Adipocyte (in vitro differentiated cells): ENCODE measurements at regions not wholly inside any gene's neighbourhood (a gene's known extent, or its start where the extent isn't known, plus 50 kb on each side); places are given as distances from the start of the nearest gene placed in this dataset.

ENCODE experiments used
- DNase-seq: peaks from one replicate; pipeline ENCODE4 v3.0.0-alpha.2; 2015; ENCODE audit warnings: low read depth
- H3K27me3 ChIP-seq: replicated peaks from 2 replicates; pipeline ENCODE4 v1.7.0; 2013; ENCODE audit warnings: mild to moderate bottlenecking, low read length, moderate library complexity; ENCODE audit not compliant: control insufficient read depth, insufficient read depth
- H3K36me3 ChIP-seq: 2 replicates; pipeline ENCODE4 v1.7.0; 2013; ENCODE audit warnings: low read length, mild to moderate bottlenecking, moderate library complexity; ENCODE audit not compliant: control insufficient read depth, insufficient read depth, severe bottlenecking
- H3K4me1 ChIP-seq: 2 replicates; pipeline ENCODE4 v1.7.0; 2013; ENCODE audit warnings: mild to moderate bottlenecking, low read length, moderate library complexity; ENCODE audit not compliant: control insufficient read depth, insufficient read depth
- H3K4me3 ChIP-seq: 2 replicates; pipeline ENCODE4 v1.7.0; 2013; ENCODE audit warnings: mild to moderate bottlenecking, low read length, moderate library complexity
- H3K9ac ChIP-seq: 2 replicates; pipeline ENCODE4 v1.7.0; 2013; ENCODE audit warnings: mild to moderate bottlenecking, low read length, moderate library complexity
- H3K9me3 ChIP-seq: 2 replicates; pipeline ENCODE4 v1.7.0; 2013; ENCODE audit warnings: mild to moderate bottlenecking, low read length, moderate library complexity; ENCODE audit not compliant: control insufficient read depth

- Histone ChIP-seq H3K36me3 (no peaks in the 10 kb centered on the region), H3K4me1 (no peaks in the 10 kb centered on the region), H3K9me3 (peaks cover 5% of the 10 kb centered on the region), H3K4me3 (no peak overlapping the region), H3K9ac (no peak overlapping the region), H3K27me3 (no peaks in the 10 kb centered on the region)
- no peak for DNase-seq
These were observed 915.1 kb downstream of the SLITRK5 start for GRCh38 chr13:88586263-88586662.

DNA sequence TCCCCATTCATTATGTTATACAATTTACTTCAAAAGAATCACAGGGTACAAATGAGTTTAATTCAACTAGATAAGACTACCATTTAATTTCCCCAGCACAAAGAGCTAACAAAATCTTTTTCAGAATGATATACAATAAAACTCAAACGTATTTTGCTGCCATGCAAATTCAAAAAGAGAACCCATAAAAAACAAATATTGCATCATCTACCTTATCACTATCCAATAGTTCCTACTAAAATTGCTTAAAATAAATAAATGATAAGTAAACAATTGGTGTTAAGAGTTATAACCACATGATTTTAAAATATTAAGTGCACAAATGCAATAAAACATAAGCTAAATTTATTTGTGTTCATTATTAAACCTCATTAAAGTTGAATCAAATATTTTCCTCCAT, 919.4 kb downstream of the SLITRK5 start:
- H3K9ac ChIP-seq = no peak overlapping the region
- H3K36me3 ChIP-seq = no peaks in the 10 kb centered on the region
- H3K4me1 ChIP-seq = no peaks in the 10 kb centered on the region
- no peak overlapping the region for H3K4me3 ChIP-seq
- no peak for DNase-seq
- peaks cover 26% of the 10 kb centered on the region for H3K9me3 ChIP-seq
- no peaks in the 10 kb centered on the region for H3K27me3 ChIP-seq

- no peak overlapping the region for H3K4me3 ChIP-seq
- no peak overlapping the region for H3K9ac ChIP-seq
- H3K36me3 ChIP-seq = no peaks in the 10 kb centered on the region
- H3K27me3 ChIP-seq = no peaks in the 10 kb centered on the region
- DNase-seq = no peak
- H3K9me3 ChIP-seq = peaks cover 26% of the 10 kb centered on the region
- H3K4me1 ChIP-seq = no peaks in the 10 kb centered on the region
These were observed 920.9 kb downstream of the SLITRK5 start for GRCh38 chr13:88592105-88592504.

DNA sequence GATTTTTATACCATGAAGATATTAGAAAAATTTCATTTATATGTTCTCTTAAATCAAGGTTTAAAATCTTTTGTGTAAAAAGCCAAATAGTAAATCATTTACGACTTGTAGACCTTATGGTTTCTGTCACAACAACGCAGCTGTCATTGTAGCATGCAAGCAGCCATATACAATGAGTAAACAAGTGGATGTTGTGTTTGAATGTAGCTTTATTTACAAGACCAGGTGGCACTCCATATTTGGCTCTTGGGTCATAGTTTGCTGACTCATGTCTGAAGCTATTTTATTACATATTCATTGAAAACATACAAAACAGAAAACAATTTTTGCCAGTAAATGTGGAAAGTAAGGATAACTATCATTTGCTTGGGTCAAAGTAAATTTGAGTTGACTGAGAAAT, 930.8 kb downstream of the SLITRK5 start:
- Histone ChIP-seq H3K9ac (no peak overlapping the region), H3K4me3 (no peak overlapping the region)

DNA sequence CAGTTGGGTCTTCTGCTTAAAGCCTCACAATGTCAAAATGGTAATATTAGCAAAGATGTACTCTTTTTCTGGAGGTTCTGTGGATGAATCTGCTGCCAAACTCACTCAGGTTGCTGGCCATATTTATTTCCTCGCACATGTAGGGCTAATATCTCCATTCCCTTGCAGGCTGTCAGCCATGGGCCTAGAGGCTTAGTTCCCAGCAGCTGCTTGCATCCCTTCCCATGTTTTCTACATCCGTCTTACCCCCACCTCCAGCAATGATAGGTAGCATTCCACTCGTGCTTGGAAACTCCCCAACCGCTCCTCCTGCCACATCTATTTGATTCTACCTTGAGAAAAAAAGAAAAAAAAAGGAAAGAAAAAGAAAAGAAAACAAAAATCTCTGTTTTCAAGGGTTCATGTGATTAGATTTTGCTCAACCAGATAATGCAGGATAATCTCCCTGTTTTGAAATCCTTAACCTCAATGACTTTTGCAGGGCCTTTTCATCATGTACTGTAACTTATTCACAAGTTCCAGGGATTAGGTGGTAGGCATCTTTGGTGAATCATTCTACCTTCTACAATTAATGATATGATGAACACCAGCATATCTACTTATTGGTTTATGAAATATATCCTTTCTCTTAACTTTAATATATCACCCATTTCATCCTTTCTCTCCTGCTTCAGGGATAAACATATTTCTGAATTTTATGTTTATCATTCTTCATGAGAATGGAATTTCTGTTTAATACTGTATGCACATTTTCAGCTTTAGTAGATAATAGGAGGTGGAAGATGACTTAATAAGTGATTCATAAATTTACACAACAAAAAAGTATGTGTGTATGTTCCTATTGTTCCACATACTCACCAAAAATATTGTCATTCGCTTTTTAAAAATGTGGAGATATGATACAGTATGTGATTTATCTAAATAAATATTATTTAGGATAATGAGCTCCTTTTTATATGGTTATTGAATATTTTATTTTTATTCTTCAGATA, 931.9 kb downstream of the SLITRK5 start:
- Histone ChIP-seq H3K4me1 (no peaks in the 10 kb centered on the region), H3K9ac (no peak overlapping the region), H3K36me3 (no peaks in the 10 kb centered on the region), H3K4me3 (no peak overlapping the region), H3K27me3 (no peaks in the 10 kb centered on the region), H3K9me3 (no peaks in the 10 kb centered on the region)
- no peak for DNase-seq

More for the DNA sequence above, 930.8 kb downstream of the SLITRK5 start:
- no peaks in the 10 kb centered on the region for H3K4me1 ChIP-seq
- DNase-seq = no peak
- H3K27me3 ChIP-seq = no peaks in the 10 kb centered on the region
- no peaks in the 10 kb centered on the region for H3K9me3 ChIP-seq
- H3K36me3 ChIP-seq = no peaks in the 10 kb centered on the region

DNA sequence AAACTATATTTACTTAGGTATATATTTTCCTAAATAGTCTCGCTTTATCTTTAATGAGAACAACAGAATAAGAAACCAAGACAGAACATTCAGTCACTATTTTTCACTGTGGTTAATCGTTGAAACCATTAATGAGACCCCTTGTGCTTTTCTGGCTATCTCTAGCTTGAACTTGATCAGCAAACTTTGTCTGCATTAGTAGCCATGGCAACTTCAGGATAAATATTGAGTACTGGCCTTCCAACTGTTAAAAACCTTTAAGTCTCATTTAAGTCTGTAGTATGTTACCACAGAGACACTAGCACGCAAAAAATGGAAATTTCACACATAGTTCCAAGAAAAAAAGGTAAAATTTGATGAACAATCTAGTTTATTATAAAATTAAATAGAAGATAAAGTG, 946.0 kb downstream of the SLITRK5 start:
- Histone ChIP-seq H3K36me3 (no peaks in the 10 kb centered on the region), H3K9ac (no peak overlapping the region), H3K4me1 (no peaks in the 10 kb centered on the region), H3K9me3 (peaks cover 5% of the 10 kb centered on the region), H3K27me3 (no peaks in the 10 kb centered on the region), H3K4me3 (no peak overlapping the region)
- no peak for DNase-seq

- H3K27me3 ChIP-seq = no peaks in the 10 kb centered on the region
- no peak for DNase-seq
- no peaks in the 10 kb centered on the region for H3K4me1 ChIP-seq
- no peak overlapping the region for H3K9ac ChIP-seq
- no peak overlapping the region for H3K4me3 ChIP-seq
- no peaks in the 10 kb centered on the region for H3K36me3 ChIP-seq
- H3K9me3 ChIP-seq = peaks cover 23% of the 10 kb centered on the region
These were observed 951.3 kb downstream of the SLITRK5 start for GRCh38 chr13:88622362-88622973.

GRCh38 chr13:88623150-88623549, 952.0 kb downstream of the SLITRK5 start:
- Histone ChIP-seq H3K27me3 (no peaks in the 10 kb centered on the region), H3K36me3 (no peaks in the 10 kb centered on the region), H3K9me3 (peaks cover 23% of the 10 kb centered on the region), H3K4me1 (no peaks in the 10 kb centered on the region), H3K4me3 (no peak overlapping the region), H3K9ac (no peak overlapping the region)
- no peak for DNase-seq

DNA sequence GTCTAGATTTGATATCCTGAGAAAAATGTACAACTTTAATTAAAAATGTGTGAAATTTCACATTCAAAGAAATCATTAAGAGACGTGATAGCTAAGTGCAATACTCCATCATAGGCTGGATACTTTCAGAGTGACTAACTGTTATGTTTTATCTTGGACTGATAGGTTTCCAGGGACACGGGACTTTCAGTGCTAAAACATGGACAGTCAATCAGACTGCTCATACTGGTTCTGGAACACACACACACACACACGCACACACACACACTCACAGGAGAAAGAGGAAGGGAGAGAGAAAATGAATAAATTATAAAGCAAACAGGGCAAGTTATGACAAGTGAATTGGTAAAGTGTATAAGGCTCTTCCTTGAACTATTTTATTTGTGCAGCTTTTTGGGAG, 955.9 kb downstream of the SLITRK5 start:
- Histone ChIP-seq H3K36me3 (no peaks in the 10 kb centered on the region), H3K27me3 (no peaks in the 10 kb centered on the region), H3K4me3 (no peak overlapping the region), H3K9ac (no peak overlapping the region), H3K9me3 (peaks cover 18% of the 10 kb centered on the region), H3K4me1 (no peaks in the 10 kb centered on the region)
- DNase-seq = no peak

GRCh38 chr13:88628882-88629281, 957.7 kb downstream of the SLITRK5 start:
- H3K36me3 ChIP-seq = no peaks in the 10 kb centered on the region
- H3K4me1 ChIP-seq = no peaks in the 10 kb centered on the region
- H3K9me3 ChIP-seq = peaks cover 14% of the 10 kb centered on the region
- no peak overlapping the region for H3K9ac ChIP-seq
- no peak overlapping the region for H3K4me3 ChIP-seq
- H3K27me3 ChIP-seq = no peaks in the 10 kb centered on the region
- DNase-seq = no peak

DNA sequence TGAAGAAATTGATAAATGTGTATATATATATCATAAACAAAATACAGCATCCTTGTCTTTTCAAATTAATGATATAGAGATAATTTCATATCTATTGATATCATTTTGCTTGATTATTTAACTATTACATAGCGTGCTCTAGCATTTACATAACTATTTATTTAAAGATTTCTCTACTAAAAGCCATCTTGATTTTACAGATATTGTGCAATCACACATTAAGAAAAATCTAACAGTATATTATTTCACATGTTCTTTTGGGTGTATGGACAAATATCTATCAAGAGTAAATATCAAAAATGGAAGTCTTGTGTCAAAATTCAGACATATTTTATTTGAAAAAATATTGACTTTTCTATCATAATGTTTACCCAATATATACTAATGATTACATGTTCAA, 966.8 kb downstream of the SLITRK5 start:
- Histone ChIP-seq H3K36me3 (no peaks in the 10 kb centered on the region), H3K9ac (no peak overlapping the region), H3K27me3 (no peaks in the 10 kb centered on the region), H3K4me1 (no peaks in the 10 kb centered on the region), H3K4me3 (no peak overlapping the region), H3K9me3 (peaks cover 3% of the 10 kb centered on the region)
- no peak for DNase-seq
